AG08396 (cell line): ENCODE measurements at regions not wholly inside any gene's neighbourhood (a gene's known extent, or its start where the extent isn't known, plus 50 kb on each side); places are given as distances from the start of the nearest gene placed in this dataset.
A peak's percentile ranks its signal among the peaks of the same experiment; 100 is the strongest.
"Not testable (repeated sequence)": the region's sequence is repeated elsewhere in the genome, so short reads cannot be mapped to it uniquely, and the experiment has no call there.

Experiments
- DNase-seq: peaks from one replicate; pipeline ENCODE4 v3.0.0; 2012; ENCODE audit warnings: low spot score, mixed read lengths

DNA sequence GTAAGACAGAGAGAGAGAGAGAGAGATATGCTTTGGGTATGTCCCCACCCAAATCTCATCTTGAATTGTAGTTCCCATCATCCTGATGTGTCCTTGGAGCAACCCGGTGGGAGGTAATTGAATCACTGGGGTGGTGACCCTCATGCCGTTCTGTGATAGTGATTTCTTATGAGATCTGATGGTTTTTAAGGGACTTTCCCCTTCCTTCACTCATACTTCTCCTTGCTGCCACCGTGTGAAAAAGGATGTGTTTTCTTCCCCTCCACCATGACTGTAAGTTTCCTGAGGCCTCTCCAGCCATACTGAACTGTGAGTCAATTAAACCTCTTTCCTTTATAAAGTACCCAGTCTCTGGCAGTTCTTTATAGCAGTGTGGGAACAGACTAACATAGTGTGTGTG is 60.3 kb downstream of the EOMES start:
- DNase-seq: no peak

DNA sequence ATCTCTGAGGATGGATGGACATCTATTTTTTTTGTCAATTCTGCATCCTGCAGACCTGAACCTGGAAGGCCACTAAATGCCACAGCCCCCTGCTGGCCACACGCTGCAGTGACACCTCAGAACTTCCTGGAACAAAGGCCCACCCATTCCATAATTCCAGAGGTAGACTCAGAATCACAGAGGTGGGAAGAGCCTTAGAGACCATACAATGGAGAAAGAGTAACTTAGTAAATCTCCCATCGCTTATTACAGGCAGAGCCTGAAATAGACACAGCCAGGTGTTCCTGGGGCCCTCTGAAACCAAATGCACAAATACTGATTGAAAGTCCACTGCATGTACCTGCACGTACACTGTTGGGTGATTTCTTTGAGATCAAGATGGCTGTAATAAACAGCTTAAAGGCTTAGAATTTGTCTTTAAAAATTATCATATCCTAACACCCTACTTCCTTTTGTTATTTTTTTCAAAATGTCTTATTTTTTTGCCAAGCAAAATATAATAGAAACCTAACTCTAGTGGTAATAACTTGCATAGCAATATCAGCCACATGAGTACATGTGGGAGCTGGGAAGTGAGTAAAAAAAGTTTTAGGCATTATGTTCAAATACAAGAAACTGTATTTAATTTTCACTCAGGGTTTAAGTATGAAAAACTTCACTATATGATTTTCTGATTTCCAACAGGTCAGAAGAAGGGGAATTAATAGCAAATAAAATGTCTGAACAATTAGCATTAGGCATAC is 62.7 kb downstream of the EOMES start:
- DNase-seq: peak; percentile 46

DNA sequence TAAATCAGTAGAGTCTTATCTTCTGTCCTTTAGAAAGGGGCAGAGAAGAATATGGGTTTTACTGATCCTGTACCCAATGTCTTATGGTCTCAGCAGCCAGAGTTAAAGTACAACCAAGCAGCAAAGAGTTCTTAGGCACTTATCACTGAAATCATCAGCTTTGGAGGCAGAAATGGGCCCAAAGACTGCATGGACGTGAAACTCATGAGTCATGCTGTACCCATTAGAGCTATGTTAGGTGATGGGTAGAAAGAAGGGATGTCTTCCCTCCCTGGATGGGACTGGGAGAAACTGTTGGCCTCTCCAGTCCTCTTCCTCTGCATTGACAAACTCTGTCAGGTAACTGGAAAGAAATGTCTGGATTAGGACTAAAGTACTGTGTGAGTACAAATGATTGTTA is 63.4 kb downstream of the EOMES start:
- DNase-seq: no peak

DNA sequence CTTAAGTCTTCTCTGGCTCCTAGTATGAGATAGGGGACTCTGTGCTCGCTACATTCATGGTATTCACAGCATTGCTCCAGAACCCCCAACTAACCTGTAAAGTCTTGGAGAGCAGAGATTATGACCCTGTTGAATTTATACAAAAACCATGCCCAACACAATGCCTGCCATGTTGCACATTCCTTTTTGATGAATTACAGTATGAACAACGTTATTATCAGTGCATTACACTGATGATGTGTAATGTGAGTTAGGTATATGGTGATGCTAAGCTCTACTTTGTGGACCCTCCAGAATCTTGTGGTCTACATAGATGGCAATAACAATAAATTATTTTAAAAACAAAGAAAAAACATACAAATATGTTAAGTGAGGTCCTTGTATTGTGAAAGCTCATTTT is 64.3 kb downstream of the EOMES start:
- no peak for DNase-seq

DNA sequence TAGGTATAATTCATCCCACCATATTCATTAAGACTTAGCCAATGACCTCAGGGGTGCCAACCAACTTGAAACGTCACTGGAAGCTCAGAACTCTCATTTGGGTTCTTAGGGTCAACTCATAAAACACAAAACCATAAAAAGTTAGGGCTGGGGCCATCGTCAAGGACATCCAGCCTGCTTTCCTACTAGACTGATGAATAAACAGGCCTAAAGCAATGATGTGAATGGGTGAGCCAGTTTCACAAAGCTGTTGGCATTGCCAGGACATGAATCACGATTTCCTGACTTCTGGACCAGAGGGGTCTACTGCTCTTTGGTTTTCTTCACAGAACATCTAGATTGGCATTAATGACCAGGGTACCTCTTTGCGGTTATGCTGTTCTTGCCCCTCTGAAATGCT is 64.7 kb downstream of the EOMES start:
- DNase-seq: no peak

DNA sequence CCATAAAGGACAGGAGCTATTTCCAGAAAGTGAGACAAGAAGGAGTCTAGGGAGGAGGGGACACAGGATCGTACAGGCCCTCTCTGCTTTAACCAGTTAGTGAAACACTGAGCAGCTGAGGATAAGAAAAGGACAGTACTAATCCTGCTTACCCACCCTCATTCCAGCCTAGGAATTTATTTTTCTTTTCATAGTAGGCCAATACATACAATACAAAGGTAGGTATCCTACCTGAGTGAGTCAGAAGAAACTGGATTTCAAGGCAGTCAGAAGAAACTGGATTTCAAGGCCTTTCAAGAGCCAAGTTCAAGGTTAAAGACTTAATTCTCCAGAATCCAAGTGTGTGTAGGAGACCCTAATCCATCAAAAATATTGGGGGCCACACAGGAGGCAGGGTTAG is 65.3 kb downstream of the EOMES start:
- DNase-seq: no peak

DNA sequence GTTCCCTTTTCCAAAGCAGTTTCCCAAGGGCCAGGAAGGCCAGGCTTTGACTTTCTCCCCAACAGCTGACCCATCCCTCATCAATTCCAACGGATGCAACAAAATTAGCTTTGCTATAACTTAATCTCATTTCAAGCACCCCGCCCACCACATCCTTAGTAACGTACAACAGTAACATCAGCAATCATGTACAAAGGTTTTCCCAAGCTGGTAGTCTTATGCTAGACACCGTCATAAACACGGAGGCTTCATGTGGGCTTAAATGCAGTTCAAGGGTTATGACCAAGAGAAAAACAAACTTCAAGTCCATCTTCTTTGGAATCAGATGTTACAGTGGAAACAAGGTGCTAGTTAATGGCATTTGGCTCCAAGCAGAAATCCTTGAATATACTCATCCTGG is 66.6 kb downstream of the EOMES start:
- no peak for DNase-seq

DNA sequence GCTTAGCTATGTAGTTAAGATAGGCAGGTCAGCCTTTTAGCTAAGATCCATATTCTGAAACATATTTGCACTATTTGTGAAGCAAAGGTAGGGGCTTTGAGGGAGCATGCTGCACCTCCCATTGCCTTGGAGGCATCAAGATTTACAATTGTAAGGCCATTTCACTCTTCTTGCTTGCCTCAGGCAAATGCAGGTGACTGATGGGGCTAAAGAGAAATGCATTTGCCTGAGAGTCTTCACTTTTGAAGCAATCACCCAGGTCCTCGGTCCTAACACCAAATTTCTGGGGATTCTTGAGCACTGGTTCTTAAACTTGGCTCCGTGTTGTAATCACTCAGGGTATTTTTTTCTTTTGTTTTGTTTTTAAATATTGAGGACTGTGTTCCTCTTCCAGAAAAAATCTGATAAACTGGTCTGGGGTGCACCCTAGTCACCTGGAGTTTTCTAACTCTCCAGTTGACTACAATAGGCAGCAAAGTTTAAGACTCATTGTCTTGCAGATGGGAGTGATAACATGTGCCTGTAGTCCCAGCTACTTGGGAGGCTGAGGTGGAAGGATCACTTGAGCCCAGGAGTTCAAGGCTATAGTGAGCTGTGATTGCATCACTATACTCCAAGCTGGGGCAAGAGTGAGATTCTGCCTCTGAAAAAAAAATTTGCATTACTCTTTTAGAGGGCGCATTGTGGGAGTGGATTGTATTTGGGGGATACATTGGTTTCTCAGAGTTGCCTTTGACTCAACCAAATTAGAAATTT is 68.1 kb downstream of the EOMES start:
- no peak for DNase-seq

DNA sequence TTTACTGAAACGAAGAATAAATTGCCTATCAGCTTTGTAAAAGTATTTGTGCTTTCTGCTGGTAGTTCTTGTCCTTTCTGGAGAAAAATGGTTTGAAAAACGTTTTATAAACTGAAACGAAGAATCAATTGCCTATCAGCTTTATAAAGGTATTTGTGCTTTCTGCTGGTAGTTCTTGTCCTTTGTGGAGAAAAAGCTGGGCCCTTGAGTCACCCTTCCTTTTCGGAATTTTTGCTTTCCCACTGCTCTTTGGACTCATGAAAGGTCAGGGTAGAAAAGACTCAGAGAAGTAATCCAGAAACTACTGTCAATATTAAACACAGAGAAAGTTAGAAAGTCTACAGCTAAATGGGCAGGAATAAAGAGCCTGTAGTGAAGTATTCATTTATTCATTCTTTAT is 72.8 kb downstream of the EOMES start:
- DNase-seq: no peak

DNA sequence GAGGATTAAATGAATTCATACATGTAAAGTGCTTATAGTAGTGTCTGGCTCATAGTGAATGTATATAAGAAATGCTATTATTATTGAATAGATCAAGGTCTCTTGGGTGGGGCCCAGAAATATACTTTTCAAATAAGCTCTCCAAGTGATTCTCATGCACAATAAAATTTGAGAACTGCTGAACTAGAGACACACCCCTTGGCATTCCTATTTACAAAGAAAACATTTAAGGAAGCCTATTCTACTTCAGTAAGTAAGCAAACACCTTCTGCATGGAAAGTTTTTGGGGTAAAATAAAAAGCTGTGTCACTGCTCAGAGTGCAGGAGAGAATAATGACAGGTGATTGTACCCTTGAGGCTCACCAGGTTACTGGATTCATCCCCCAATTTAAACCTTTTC is 75.2 kb downstream of the EOMES start:
- DNase-seq: no peak

DNA sequence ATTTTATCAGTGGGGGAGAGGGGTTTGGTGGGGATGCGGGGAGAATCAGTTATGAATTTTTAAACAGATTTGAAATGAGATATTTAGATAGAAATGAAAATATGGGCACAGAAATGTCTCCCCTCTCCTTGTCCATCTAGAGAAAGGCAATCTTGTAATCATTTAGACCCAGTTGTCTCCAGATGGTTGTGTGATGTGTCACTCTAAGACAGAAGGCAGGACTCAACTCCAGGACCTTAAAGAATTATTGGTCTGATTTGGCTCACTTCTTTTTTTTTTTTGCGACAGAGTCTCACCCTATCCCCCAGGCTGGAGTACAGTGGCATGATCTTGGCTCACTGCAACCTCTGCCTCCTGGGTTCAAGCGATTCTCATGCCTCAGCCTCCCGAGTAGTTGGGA is 77.2 kb downstream of the EOMES start:
- no peak for DNase-seq

DNA sequence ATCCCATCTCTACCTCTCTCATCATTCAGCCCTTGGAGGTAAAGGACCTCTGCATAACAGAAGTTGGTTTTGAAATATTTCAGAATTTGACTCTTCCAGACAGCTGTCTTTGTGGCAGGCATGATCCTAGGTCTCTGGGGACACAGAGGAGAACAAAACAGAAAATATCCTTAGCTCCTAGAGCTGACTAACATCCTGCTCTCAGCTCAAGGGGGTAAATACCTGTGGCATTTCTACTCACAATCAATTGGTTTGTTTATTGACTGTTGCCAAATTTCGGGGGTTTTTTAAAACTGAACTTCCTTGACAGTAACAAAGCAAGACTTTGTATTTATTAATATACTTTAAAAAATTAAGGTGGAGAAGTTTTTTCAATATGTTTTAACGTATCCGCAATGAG is 78.8 kb downstream of the EOMES start:
- DNase-seq: no peak

DNA sequence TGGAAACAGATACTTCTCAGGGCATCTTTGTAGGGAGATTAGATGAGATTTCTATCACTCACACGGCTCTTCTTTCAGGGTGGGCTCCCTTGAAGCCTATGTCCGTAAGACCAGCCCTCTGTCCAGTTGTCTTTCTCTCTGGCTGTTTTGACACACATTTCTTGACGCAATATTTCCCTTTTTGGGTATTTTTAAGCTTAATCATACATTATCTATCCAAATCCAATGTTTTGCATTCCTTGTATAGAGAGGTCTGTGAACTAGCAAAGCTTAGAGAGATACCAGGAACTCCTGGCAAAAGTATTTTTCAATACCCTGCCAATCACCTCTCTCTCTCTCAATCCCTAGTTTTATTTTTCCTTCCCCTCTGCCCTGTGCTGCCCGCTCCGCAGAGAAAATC is 79.3 kb downstream of the EOMES start:
- DNase-seq: no peak

DNA sequence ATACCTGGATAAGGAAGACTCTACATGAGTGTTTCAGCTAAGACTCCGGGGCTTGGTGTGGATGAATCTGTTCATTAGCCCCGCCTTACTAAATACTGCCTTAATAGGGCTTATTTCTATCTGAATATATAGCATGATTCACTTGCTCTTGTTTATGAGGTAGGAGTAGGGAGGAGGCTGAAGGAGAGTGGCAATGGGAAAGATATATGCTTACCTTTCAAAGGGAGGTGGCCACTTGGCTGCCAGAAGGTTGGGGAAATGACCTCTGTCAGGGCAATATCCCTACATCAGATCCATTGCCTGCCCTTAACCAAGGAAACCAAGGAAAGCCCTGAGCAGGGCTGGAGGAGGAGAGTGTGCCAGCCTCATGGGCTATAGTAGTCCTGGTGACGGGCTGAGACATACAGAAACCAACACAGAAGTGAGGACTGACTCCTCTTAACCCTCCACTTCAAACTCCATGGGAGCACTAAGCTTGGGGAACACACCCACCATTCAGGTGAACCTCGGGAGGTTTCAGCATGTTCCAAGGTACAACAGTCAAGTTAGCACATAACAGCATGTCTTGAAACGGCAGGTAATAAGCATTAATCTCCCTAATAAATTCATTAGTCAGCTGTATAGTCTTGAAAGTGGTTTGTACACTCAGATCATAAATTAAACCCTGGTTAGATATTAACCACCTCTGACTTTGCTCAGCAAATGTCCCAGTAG is 80.1 kb downstream of the EOMES start:
- no peak for DNase-seq

DNA sequence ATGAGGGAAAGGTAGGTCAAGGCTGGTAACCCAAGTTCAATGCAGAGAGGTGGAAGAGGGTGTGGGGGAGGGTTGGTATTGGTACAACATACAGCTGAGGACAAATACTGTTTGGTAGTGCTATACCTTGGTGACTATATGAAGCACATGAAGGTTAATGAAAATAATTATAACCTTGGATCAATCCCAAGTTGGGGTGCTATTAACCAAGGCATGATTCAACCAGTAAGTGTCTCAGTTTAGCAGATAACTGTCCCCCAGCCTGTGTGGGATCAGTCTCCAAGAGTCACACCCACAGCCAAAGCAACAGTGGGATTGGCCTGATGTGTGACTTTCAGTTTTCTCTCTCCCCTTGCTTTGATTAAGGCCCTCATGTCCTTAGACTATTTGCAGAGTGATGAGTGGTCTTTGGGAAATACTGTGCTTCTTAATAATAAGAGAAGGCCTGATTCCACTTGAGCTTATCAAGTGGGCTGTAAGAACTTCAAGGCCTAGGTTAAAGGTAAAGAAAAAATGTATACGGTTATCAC is 80.8 kb downstream of the EOMES start:
- DNase-seq: no peak

DNA sequence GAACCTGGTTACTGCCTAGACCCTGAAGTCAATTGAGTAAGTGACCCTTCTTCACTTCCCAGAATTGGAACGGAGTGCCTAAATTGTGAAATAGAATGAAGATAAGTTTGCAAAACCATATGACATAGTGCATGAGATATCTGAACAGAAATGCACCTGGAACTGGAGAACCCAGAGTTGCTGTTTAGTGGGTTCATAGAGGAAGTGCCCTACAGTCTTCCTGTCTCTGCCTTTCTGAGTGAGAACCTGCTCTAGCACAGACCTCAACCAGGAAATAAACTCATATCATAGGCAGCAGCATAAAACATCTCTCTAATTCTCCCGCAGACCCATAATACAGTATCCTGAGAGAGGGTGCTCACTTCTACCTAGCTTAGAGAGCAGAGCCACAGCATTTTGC is 82.9 kb downstream of the EOMES start:
- DNase-seq: no peak

DNA sequence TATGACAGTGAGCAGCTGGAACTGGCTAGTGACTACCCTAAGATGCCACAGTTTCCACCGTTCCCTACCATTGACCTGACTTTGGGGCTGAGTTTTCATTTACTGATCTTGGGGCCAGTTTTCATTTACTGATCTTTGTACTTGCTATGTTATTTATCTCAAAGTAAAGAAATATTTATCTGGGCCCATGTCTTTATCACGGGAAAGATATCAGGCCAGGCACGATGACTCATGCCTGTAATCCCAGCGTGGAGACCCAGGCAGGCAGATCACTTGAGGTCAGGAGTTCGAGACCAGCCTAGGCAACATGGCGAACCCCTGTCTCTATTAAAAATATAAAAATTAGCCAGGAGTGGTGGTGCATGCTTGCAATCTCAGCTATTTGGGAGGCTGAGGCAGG is 83.5 kb downstream of the EOMES start:
- no peak for DNase-seq

DNA sequence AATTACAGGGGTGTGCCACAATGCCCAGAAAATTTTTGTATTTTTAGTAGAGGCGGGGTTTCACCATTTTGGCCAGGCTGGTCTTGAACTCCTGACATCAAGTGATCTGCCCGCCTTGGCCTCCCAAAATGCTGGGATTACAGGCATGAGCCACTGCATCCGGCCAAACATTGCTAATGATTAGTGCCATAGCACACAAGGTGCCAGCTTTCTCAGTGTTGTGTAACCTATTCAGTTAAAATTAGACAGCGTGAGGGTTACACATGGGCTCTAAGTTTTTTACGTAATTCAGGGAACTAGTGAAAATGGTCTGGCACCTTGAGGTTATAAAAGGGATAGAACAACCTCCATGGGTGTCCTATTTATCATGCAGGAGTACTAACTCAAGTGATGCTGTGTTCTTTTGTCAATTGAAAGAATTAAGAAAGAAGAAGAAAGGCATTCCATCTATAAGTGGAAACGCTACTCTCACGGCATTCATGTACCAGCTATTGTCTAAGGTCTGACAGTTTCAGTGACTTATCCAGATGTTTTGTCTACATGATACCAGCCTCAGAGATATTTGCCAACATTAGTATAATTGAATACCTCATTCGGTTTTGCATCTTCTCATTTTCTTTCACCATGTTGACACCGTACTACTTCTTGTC is 84.7 kb downstream of the EOMES start:
- DNase-seq: no peak

DNA sequence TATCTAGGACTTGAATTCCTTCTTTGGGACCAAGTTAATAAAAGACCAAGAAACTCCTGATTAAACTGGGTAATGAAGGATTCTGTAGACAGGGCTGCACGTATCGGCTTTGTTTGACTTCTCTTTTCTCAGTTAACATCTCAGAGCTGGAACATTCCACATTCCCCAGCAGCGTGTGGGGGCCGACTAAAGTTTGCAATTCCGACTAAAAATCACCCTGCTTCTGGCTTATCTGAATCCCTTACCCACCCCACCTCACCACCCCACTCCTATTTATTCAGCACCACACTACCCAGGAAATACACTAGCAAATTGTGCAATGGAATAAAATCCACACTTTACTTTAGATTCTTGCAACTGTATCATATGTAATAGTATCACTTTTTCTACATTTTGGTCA is 87.1 kb downstream of the EOMES start:
- not testable (repeated sequence) for DNase-seq

DNA sequence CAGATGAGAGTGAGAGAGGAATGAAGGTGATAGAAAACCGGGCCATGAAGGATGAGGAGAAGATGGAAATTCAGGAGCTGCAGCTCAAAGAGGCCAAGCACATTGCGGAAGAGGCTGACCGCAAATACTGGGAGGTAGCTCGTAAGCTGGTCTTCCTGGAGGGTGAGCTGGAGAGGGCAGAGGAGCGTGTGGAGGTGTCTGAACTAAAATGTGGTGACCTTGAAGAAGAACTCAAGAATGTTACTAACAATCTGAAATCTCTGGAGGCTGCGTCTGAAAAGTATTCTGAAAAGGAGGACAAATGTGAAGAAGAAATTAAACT is 88.9 kb downstream of the EOMES start:
- peak; percentile 45 for DNase-seq

DNA sequence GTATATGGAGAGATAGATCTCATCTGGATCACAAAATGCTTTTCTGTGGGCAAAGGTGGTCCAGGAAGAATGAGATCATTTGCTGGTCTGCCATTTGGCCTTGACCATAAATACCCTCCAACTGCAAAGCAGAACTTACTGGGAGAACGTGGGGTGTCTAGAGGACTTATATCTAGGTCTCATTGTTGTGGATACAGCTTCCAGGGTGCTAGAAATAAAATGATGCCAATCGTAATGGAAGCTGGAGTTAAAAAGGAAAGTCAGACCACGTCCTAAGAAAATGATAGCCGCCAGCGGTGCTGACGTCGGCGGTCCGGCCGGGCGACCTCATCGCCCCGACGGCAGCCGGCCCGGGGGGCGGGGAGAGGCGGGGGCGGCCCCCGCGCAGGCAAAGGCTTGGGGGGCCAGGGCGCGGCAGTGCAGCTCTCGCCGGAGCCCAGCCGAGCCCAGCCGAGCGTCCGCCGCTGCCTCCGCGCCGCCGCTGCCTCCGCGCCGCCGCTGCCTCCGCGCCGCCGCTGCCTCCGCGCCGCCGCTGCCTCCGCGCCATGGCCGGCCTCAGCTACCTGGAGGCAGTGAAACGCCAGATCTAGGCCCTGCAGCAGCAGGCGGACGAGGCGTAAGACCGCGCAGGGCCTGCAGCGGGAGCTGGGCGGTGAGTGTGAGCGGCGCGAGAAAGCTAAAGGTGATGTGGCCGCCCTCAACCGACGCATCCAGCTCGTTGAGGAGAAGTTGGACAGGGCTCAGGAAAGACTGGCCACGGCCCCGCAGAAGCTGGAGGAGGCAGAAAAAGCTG is 89.5 kb downstream of the EOMES start:
- DNase-seq: peak; percentile 65

DNA sequence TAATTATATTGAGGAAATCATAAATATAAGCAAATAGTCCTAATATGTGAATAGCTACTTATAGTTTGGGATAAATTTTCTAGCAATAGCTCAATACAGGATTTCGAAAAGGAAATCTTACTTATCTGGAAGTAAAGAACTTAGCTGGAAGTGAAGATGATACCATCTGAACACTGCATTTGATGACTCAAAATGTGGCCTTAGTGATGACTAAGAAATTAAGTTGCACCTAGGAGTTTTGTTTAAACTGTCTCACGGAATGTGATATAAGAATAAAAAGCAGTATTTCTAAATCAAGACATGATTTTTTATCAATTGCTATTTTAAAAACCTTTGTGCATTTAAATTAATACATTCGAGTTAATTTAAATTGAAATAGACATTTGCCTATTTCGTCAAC is 91.2 kb downstream of the EOMES start:
- DNase-seq: peak; percentile 27
